Fibroblast of pulmonary artery (primary cell): ENCODE measurements at regions not wholly inside any gene's neighbourhood (a gene's known extent, or its start where the extent isn't known, plus 50 kb on each side); places are given as distances from the start of the nearest gene placed in this dataset.

Source experiments
- DNase-seq: peaks from one replicate; pipeline ENCODE4 v3.0.0-alpha.2; 2010; ENCODE audit warnings: low read depth
- H3K4me3 ChIP-seq: replicated peaks from 2 replicates; pipeline ENCODE4 v1.5.1; 2011; ENCODE audit warnings: low read depth, mild to moderate bottlenecking, control low read depth, low read length, moderate library complexity
- CTCF ChIP-seq: IDR thresholded peaks from 2 replicates; pipeline ENCODE4 v1.5.1; 2011; ENCODE audit warnings: mild to moderate bottlenecking, control low read depth, low read length, inconsistent platforms; ENCODE audit errors: missing control alignments

GRCh38 chr18:29171892-29172755, 995.2 kb upstream of the CDH2 start:
- no peak for TF ChIP-seq CTCF
- H3K4me3 ChIP-seq = no peak overlapping the region
- DNase-seq = peak; percentile 46

DNA sequence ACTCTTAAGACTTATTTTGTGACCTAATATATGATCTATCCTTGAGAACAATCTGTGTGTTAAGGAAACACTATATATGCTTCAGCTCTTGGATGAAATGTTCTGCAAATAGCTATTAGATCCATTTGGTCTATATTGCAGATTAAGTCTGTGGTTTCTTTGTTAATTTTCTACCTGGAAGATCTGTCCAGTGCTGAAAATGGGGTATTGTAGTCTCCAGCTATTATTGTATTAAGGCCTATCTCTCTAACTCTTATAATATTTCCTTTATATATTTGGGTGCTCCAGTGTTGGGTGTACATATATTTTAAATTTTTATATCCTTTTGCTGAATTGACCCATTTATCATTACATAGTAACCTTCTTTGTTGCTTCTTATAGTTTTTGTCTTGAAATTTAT, 992.7 kb upstream of the CDH2 start:
- DNase-seq = no peak
- no peak for TF ChIP-seq CTCF
- no peak overlapping the region for H3K4me3 ChIP-seq

DNA sequence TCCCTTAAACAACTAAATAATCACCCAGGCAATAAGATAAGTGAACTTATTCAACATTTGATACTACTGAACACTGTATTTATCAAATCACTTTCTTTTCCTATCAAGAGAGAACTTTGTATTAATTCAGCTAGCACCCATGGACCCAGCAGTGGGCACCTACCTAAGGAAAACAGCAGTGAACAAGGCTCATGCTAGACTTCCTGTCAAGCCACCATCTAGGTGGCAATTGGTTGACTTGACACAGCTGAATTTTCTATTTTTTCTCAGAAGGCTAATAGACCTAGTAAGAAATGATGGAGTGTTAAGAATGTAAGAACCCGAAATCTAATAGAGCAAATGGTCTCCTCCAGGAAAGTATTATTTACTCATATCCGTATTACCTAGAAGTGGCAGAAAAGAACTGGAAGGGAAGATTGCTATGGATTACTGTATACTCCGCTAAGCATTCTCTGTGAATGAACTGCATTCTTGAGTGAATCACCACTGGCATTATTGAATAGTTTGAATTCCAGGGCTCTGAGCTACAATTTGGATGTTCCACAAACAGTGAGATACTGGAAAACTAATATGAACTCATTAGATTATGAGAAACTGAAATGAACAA, 988.2 kb upstream of the CDH2 start:
- DNase-seq = peak; percentile 92
- no peak overlapping the region for H3K4me3 ChIP-seq
- TF ChIP-seq CTCF = no peak

GRCh38 chr18:29164020-29164706, 987.2 kb upstream of the CDH2 start:
- H3K4me3 ChIP-seq = no peak overlapping the region
- TF ChIP-seq CTCF = no peak
- peak; percentile 94 for DNase-seq

- TF ChIP-seq CTCF = no peak
- DNase-seq = no peak
- H3K4me3 ChIP-seq = no peak overlapping the region
Measured at GRCh38 chr18:29163596-29163995, 986.7 kb upstream of the CDH2 start.

DNA sequence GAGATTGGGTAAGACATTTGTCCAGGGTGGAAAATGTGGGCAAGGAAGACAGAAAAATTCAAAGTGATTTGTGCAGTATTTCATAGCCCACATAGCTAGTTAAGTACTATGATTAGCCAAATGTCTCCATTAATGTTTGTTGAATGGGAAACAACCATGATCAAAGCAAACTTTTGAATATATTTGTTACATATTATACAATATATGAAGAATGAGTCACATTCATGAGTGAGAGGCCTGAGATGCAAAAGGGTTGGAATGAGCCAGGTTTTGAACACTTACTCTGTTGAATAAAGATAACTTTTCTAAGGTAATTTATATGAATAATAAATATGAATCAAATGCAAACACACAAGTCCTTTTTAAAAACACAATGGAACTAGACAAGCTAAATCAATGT, 984.5 kb upstream of the CDH2 start:
- H3K4me3 ChIP-seq = no peak overlapping the region
- no peak for DNase-seq
- TF ChIP-seq CTCF = no peak
